ENCODE measurements at regions not wholly inside any gene's neighbourhood (a gene's known extent, or its start where the extent isn't known, plus 50 kb on each side); places are given as distances from the start of the nearest gene placed in this dataset.

- no peak for TF ChIP-seq ZBTB4 (CRISPR knock-in tag; IDR thresholded peaks at IDR 0.05)
- TF ChIP-seq CBX5 (IDR thresholded peaks at IDR 0.05; ENCODE audit: low read depth) = no peak
- TF ChIP-seq ZNF384 (IDR thresholded peaks at IDR 0.05; ENCODE audit: borderline replicate concordance, low read depth, low read length) = no peak
- TF ChIP-seq SMAD1 (IDR thresholded peaks at IDR 0.05; ENCODE audit: low read depth, partially characterized antibody) = no peak
Observed at GRCh38 chr3:7924228-7924627, 577.4 kb upstream of the LMCD1 start (continued).

GRCh38 chr3:7927015-7927414 lies 574.6 kb upstream of the LMCD1 start:
- no peak for DNase-seq (ENCODE audit: low read depth, low spot score)
- in situ Hi-C loops (cut with MboI) (no loop called here), intact Hi-C loops (cut with micrococcal nuclease; ENCODE audit: unreplicated experiment) (no loop called here)

More at GRCh38 chr3:7927015-7927414, 574.6 kb upstream of the LMCD1 start:
- no peak for FAIRE-seq
- no peak for ATAC-seq
- CTCF ChIA-PET = no interaction called here
- SMC1A ChIA-PET (ENCODE audit: uncharacterized antibody, unreplicated experiment) = interaction anchor here (0.6 kb wide), 1 partner anchor 333 kb away, joined by 3 read pairs; no protein-coding TSS in a partner anchor
- Histone ChIP-seq H3K27me3 (replicated peaks in 1 of 2; ENCODE audit: control insufficient read depth in 2 of 2, insufficient read depth in 2 of 2, low read length in 1 of 2) (no peaks in the 10 kb centered on the region), H3K79me2 (ENCODE audit: control insufficient read depth, insufficient read depth, low read length) (no peaks in the 10 kb centered on the region), H3K9ac (ENCODE audit: control insufficient read depth, insufficient read depth, low read length) (no peak overlapping the region), H3K36me3 (ENCODE audit: control insufficient read depth in 2 of 2, insufficient read depth in 2 of 2, low read length in 1 of 2) (no peaks in the 10 kb centered on the region), H3K4me1 (ENCODE audit: control insufficient read depth, insufficient read depth, low read length) (no peaks in the 10 kb centered on the region), H4K20me1 (ENCODE audit: control insufficient read depth, insufficient read depth) (no peaks in the 10 kb centered on the region), H3K27ac (ENCODE audit: control insufficient read depth, insufficient read depth) (no peak overlapping the region), H3K4me2 (ENCODE audit: control insufficient read depth, insufficient read depth) (no peak overlapping the region), H3K4me3 (no peak overlapping the region), H2AFZ (ENCODE audit: control insufficient read depth, low read depth, low read length) (no peak overlapping the region), H3K9me3 (replicated peaks; ENCODE audit: control insufficient read depth, insufficient read depth, low read length) (no peaks in the 10 kb centered on the region)
- RAD21 ChIA-PET (ENCODE audit: unreplicated experiment) = no interaction called here
- 0% methylated on average over 1 of the region's 1 CpG for WGBS (ENCODE audit: insufficient coverage, insufficient replicate concordance, low lambda C conversion rate, missing lambda C conversion rate)
- BruUV-seq (replicated peaks) = no TSS peak
- POLR2A ChIA-PET = no interaction called here
- TF ChIP-seq KDM1A (IDR thresholded peaks at IDR 0.05; ENCODE audit: borderline replicate concordance) (no peak), BCL3 (IDR thresholded peaks at IDR 0.05; ENCODE audit: borderline replicate concordance, insufficient read depth, low read depth, low read length, poor library complexity, severe bottlenecking) (no peak), ZZZ3 (IDR thresholded peaks at IDR 0.05; ENCODE audit: control insufficient read depth, insufficient read length, low read depth) (no peak), LARP7 (IDR thresholded peaks at IDR 0.05) (no peak), SREBF1 (IDR thresholded peaks at IDR 0.05; ENCODE audit: low read length) (no peak), FOS (IDR thresholded peaks at IDR 0.05; ENCODE audit: borderline replicate concordance, extremely low read depth, insufficient read length) (no peak), PML (IDR thresholded peaks at IDR 0.05; ENCODE audit: low read length) (no peak), NR2F1 (conservative IDR thresholded peaks at IDR 0.05) (no peak), BHLHE40 (IDR thresholded peaks at IDR 0.05; ENCODE audit: borderline replicate concordance in 1 of 2, low read depth in 2 of 2, low read length in 1 of 2) (no peak), POLR2AphosphoS2 (IDR thresholded peaks at IDR 0.05; ENCODE audit: low read depth, low read length) (no peak), TARDBP (IDR thresholded peaks at IDR 0.05; ENCODE audit: borderline replicate concordance) (no peak), HSF1 (IDR thresholded peaks at IDR 0.05; ENCODE audit: low read depth, low read length) (no peak), SRF (IDR thresholded peaks at IDR 0.05; ENCODE audit: low read depth in 2 of 2, low read length in 2 of 2) (no peak), ZNF384 (IDR thresholded peaks at IDR 0.05; ENCODE audit: borderline replicate concordance, low read depth, low read length) (no peak)
